ENCODE measurements at regions not wholly inside any gene's neighbourhood (a gene's known extent, or its start where the extent isn't known, plus 50 kb on each side); places are given as distances from the start of the nearest gene placed in this dataset.

DNA sequence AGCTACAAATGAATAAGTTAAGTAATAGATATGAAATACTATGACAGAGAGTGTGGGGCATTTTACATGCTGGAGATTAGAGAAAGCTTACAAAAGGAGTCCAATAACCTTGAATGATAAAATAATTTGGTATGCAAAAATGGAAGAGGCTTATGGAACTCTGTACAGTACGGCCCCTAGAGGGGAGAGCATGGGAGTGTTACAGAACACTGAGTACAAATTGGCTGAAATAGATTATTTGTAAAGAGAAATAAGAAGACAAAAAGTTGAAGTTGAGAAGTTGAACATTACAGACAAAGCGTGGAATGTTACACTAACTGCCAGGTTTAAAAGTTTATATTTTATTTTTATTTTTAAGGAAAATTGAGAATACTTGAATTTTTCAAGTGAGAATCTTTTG, 192.1 kb upstream of the DOK6 start:
- TF ChIP-seq, protein P1, sequence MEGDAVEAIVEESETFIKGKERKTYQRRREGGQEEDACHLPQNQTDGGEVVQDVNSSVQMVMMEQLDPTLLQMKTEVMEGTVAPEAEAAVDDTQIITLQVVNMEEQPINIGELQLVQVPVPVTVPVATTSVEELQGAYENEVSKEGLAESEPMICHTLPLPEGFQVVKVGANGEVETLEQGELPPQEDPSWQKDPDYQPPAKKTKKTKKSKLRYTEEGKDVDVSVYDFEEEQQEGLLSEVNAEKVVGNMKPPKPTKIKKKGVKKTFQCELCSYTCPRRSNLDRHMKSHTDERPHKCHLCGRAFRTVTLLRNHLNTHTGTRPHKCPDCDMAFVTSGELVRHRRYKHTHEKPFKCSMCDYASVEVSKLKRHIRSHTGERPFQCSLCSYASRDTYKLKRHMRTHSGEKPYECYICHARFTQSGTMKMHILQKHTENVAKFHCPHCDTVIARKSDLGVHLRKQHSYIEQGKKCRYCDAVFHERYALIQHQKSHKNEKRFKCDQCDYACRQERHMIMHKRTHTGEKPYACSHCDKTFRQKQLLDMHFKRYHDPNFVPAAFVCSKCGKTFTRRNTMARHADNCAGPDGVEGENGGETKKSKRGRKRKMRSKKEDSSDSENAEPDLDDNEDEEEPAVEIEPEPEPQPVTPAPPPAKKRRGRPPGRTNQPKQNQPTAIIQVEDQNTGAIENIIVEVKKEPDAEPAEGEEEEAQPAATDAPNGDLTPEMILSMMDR (IDR thresholded peaks at IDR 0.05; ENCODE audit: insufficient read depth, low read depth, low read length) = no peak
- Histone ChIP-seq H3K4me3 (ENCODE audit: low read depth, low read length) (no peak overlapping the region), H3K27me3 (ENCODE audit: control insufficient read depth, insufficient read depth, low read length) (no peaks in the 10 kb centered on the region), H3K36me3 (ENCODE audit: control insufficient read depth, insufficient read depth, low read length) (no peaks in the 10 kb centered on the region)
- CTCF ChIA-PET = no interaction called here
- POLR2A ChIA-PET = no interaction called here
- DNase-seq (ENCODE audit: low read depth) = no peak

- H3K36me3 ChIP-seq (ENCODE audit: control insufficient read depth, insufficient read depth, low read length) = no peaks in the 10 kb centered on the region
- no peak overlapping the region for H3K4me3 ChIP-seq (ENCODE audit: low read depth, low read length)
- no peaks in the 10 kb centered on the region for H3K27me3 ChIP-seq (ENCODE audit: control insufficient read depth, insufficient read depth, low read length)
- TF ChIP-seq, protein P1 (IDR thresholded peaks at IDR 0.05; ENCODE audit: insufficient read depth, low read depth, low read length) = no peak
- DNase-seq (ENCODE audit: low read depth) = no peak
- POLR2A ChIA-PET = interaction anchor here (0.6 kb wide), 1 partner anchor 23 kb away, joined by 3 read pairs; no protein-coding TSS in a partner anchor
- CTCF ChIA-PET = no interaction called here
Measured at GRCh38 chr18:69209761-69210160, 190.9 kb upstream of the DOK6 start.

DNA sequence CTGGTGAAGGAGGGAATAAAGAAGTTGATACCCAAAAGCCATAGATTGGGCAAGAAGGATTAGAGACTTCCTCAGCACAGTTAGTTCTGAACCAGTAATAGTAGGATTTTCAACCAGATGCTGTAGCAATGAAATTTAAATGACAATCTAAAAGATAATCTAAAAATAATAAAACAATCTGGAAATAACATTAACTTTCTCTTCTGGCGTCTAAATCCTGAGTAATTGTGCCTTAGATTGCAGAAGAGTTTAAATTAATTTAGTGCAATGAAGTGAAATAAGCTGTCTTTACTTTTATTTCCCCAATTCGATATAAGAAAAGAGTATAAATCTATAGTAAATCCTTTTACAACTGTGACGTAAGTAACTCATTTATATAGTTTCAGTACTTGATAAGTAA, 186.8 kb upstream of the DOK6 start:
- ChIA-PET POLR2A (no interaction called here), CTCF (no interaction called here)
- no peaks in the 10 kb centered on the region for H3K27me3 ChIP-seq (ENCODE audit: control insufficient read depth, insufficient read depth, low read length)
- DNase-seq (ENCODE audit: low read depth) = no peak
- TF ChIP-seq, protein P1 (IDR thresholded peaks at IDR 0.05; ENCODE audit: insufficient read depth, low read depth, low read length) = no peak
- H3K4me3 ChIP-seq (ENCODE audit: low read depth, low read length) = no peak overlapping the region
- no peaks in the 10 kb centered on the region for H3K36me3 ChIP-seq (ENCODE audit: control insufficient read depth, insufficient read depth, low read length)

DNA sequence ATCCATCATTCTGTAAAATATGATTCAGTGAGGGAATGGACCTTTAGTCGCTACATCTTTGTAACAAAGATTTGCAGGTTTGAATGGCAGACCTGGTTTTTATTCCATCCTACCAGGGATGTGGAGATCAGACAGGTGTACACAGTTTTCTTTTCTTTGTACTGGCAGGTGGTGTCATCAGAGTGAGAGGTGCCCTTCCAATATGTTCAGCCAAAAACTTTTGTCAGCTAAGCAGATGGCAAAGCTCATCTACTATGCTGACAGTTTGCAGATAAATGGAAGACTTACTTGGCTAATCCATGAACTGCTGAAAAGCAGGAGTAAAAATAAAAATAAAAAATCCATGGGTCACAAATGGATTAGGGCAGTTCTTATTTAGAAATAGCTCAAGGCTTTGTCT, 185.5 kb upstream of the DOK6 start:
- TF ChIP-seq, protein P1 (IDR thresholded peaks at IDR 0.05; ENCODE audit: insufficient read depth, low read depth, low read length) = no peak
- CTCF ChIA-PET = no interaction called here
- DNase-seq (ENCODE audit: low read depth) = no peak
- Histone ChIP-seq H3K36me3 (ENCODE audit: control insufficient read depth, insufficient read depth, low read length) (no peaks in the 10 kb centered on the region), H3K27me3 (ENCODE audit: control insufficient read depth, insufficient read depth, low read length) (no peaks in the 10 kb centered on the region), H3K4me3 (ENCODE audit: low read depth, low read length) (no peak overlapping the region)
- POLR2A ChIA-PET = no interaction called here

DNA sequence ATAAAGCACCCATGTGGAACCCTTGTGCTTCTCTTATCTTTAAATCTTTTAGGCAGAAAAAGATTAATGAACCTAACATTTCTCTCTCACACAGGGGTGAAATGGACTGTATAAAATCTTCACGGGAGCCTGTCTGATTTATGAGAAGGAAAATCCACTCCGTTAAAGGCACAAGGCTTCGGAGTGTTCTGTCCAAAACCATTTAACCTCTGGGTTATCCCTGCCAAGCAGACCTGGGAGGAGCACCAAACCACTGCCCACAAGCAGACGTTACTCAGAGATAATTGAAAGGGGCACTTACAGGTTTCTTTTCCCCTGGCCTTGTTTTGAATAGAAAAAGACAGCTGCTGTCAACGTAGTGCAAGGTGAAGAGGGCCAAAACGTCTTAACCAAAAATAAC, 184.4 kb upstream of the DOK6 start:
- H3K27me3 ChIP-seq (ENCODE audit: control insufficient read depth, insufficient read depth, low read length) = no peaks in the 10 kb centered on the region
- H3K36me3 ChIP-seq (ENCODE audit: control insufficient read depth, insufficient read depth, low read length) = no peaks in the 10 kb centered on the region
- POLR2A ChIA-PET = no interaction called here
- no peak for DNase-seq (ENCODE audit: low read depth)
- H3K4me3 ChIP-seq (ENCODE audit: low read depth, low read length) = no peak overlapping the region
- TF ChIP-seq, protein P1 (IDR thresholded peaks at IDR 0.05; ENCODE audit: insufficient read depth, low read depth, low read length) = no peak
- CTCF ChIA-PET = no interaction called here

Measured in BJ (cell line).